Stimulated activated CD4-positive, alpha-beta T cell treated with anti-CD3 and anti-CD28 coated beads, Interleukin-2, amount 100 ng/mL, for 48 hours (primary cell): ENCODE measurements at regions not wholly inside any gene's neighbourhood (a gene's known extent, or its start where the extent isn't known, plus 50 kb on each side); places are given as distances from the start of the nearest gene placed in this dataset.
"Not testable (repeated sequence)": the region's sequence is repeated elsewhere in the genome, so short reads cannot be mapped to it uniquely, and the experiment has no call there.

ENCODE experiments used
- DNase-seq, 2 donors: peaks; one replicate each; pipeline ENCODE4 v3.0.0-alpha.2; 2020

DNA sequence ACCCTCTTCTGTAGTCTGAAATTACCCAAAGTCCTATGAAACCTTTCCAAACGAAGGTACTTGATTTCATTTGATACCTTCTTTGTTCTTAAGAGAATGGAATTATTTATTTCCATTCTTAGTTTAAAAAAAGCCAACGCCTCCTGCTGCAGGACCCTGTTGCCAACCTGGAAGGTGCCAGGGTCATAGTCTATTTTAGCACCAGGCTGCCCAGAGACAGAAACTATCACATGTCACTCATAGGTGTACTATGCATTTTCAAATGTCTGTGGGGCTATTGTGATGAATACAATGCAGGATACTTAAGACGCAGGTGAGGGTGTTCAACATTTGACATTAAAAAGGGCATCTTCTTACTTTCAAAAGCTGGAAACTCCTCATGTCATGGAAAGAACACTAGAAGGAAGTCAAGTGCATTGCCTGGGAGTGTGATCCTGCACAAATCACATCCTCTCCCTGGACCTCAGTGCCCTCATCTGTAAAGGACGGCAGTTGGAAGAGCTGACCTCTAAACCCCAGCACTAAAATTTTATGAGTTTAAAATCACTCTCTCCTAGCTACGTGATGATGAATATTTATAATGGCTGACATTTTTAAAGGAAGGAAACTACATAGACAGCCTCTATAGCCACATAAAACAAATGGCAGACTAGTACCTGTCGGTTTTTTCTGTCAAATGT is 107.3 kb upstream of the SYT6 start:
- no peak for DNase-seq

- DNase-seq: no peak
Measured at GRCh38 chr1:114259511-114260160, 106.0 kb upstream of the SYT6 start.

DNA sequence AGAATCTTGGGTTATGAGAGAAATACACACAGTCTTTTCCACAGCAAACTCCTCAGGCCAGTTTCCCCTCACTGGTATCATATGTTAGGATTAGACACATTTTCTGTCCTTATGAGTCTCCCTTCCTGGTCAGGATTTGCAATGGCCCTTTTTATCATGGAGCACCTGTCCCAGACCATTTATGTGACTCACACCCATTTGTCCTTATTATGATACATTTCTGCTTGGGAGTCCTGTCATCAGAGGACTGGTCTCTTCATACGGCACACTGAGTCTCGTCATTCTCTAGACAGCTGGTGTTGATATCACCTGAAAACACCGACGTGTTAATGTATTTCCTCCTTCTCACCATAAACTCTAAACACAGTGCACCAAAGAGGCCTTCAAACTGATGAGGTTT is 105.0 kb upstream of the SYT6 start:
- no peak for DNase-seq

DNA sequence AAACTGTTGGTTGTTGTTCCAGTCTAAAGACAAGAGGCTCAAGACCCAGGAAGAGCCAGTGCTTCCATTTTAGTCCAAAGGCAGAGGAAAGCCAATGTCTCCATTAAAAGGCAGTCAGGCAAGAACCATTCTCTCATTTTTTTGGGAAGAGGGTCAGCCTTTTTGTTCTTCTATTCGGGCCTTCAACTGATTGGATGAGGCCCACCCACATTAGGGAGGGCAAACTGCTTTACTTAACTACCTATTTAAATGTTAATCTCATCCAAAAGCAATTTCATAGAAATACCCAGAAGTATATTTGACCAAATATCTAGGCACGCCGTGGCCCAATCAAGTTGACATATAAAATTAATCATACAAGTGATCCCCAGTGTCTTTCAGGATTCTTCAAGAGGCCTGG is 104.4 kb upstream of the SYT6 start:
- no peak for DNase-seq

GRCh38 chr1:114257554-114257953 is 103.9 kb upstream of the SYT6 start:
- no peak for DNase-seq

- DNase-seq: no peak
Measured at GRCh38 chr1:114253900-114254299, 100.2 kb upstream of the SYT6 start.

DNA sequence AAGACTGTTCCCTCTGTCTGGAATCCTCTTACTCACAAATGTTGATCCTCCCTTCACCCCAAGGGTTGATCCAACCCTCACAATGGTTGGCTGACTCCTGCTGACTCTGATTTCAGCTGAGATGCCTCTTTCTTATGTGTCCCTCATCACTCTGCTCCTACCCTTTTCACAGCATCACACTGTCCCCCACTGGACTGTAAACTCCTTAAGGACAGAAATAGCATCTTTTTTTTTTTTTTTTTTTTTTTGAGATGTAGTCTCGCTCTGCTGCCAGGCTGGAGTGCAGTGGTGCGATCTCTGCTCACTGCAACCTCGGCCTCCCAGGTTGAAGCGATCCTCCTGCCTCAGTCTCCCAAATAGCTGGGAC is 97.9 kb upstream of the SYT6 start:
- DNase-seq: no peak

- no peak for DNase-seq
Measured at GRCh38 chr1:114250683-114251572, 97.3 kb upstream of the SYT6 start.

DNA sequence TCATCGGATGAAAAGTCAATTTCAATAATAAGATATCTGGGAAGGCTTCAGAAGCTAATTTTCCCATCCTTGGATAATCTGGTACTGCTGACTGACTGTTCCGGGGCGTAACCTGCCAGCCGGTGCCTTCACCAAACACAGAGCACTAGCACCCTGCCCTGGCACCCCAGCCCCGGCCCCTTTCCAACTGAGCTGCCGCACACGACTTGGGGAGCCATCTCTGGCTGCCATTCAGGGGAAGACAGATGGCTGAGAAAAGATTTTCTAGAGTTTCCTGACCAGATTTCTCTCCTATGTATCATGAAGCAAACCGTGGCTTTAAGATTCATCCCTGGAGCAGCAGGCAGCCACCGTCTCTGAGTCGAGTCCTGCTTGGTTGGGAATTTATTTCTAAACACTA is 96.0 kb upstream of the SYT6 start:
- DNase-seq: no peak

DNA sequence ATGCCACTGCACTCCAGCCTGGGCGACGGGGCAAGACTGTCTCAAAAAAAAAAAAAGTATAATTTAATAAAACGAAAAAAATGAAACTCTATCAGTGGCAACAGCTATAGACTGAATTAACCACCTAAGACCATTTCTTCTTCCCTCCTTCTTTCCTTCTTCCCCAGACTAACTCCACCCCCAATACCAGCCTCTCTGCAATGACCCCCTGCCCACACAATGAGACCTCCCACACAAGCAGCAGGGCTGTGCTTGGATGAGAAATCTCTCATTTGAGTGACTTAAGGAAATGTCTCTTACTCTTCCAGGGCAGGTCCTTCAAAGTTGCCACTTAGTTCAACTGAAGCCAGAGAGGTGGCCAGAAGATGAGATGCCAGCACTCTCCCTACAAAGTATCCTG is 94.5 kb upstream of the SYT6 start:
- no peak for DNase-seq

- not testable (repeated sequence) for DNase-seq
Measured at GRCh38 chr1:114242531-114243210, 89.0 kb upstream of the SYT6 start.

GRCh38 chr1:114238053-114238452 is 84.4 kb upstream of the SYT6 start:
- DNase-seq: no peak

GRCh38 chr1:114236517-114236916 is 82.8 kb upstream of the SYT6 start:
- no peak for DNase-seq

GRCh38 chr1:114235960-114236359 is 82.3 kb upstream of the SYT6 start:
- DNase-seq: no peak

DNA sequence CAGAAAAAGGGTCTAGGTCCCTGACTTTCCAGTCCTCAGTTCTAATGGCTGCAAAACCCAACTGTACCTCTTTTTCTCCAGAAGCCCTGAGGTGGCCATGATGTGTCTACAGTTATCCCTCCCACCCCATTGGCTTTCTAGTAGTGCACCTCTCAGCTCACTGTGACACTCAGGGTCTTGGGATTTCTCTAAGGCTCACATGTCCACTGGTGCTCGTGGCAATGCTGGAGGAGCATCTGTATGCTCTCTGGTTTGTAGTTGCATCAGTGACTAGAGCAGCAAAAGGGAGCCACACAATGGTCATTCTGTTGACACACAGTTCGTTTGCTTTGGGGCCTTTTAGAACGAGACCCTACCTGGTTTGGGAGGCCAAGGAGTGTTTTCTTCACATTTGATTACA is 81.6 kb upstream of the SYT6 start:
- no peak for DNase-seq

GRCh38 chr1:114234408-114235124 is 80.9 kb upstream of the SYT6 start:
- DNase-seq: no peak

- DNase-seq: no peak
Measured at GRCh38 chr1:114232691-114233090, 79.0 kb upstream of the SYT6 start.

- no peak for DNase-seq
Measured at GRCh38 chr1:114231301-114231700, 77.6 kb upstream of the SYT6 start.

- DNase-seq: no peak
Measured at GRCh38 chr1:114229368-114229767, 75.7 kb upstream of the SYT6 start.

DNA sequence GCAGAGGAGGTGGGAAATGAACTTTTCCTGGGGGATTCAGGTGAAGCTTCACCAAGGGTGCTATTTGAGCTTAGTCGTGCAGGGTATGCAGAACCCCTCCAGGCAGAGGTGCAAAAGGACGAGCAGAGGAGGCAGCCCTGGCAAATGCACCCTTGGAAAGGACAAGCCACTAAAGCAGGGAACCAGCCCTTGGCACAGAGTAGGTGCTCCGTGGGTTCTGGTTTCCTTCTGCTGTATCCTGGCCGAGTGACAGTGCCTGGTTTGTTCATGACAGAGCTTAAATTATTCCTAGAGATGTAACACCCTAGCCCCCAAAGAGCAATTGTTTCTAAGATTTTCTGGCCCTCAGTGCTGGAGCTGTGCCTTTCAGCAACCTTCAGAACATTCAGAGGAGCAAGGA is 73.4 kb upstream of the SYT6 start:
- no peak for DNase-seq

DNA sequence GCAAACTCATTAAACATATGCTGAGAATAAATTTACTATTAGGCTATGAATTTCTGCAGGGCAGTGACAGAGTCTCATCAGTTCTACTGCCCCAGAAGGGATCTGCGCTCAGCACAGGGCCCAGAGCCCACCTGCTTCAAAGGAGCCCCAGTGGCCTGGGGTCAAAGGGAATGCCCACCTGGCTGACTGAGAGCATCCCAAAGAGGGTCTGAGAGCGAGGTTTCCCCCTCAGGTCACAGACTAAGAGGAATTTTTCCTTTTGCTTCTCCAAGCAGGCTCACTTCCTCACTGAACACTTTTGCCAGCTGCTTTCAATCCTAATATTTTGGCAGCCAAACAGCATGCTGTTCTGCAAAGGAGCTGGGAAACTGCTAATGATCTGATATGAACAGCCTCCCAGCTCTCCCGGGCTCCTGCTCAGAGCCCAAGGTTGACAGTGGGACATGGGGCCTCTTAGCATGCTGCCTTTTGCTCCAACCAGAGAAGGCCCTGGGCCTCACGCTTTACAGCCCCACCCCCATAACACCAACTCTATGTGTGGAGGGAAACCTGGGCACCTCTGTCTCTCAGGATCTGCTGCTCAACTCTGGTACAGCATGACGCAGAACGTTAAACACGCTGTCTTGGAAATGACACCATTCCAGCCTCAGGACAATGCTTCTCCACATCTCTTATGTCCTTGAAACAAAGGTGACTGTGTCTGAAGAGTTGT is 70.7 kb upstream of the SYT6 start:
- DNase-seq: no peak

GRCh38 chr1:114222920-114223319 is 69.3 kb upstream of the SYT6 start:
- no peak for DNase-seq
